IMR-90 (cell line): ENCODE measurements at regions not wholly inside any gene's neighbourhood (a gene's known extent, or its start where the extent isn't known, plus 50 kb on each side); places are given as distances from the start of the nearest gene placed in this dataset.

ENCODE experiments used
- ATAC-seq: fragments of 200-7000 bp; cut with Tn5 transposase; 2 replicates; pipeline ENCODE4 v1.9.1; 2020; ENCODE audit warnings: low read depth, mild to moderate bottlenecking, moderate library complexity
- BruUV-seq: library from RNA; stranded (reverse); fragments of 400-500 nt; replicated peaks from 2 replicates; lab custom pipeline; 2021; lab: Mats Ljungman, UMichigan
- CTCF ChIA-PET: fragments of 300-600 bp; formaldehyde crosslinking; extraction: SDS; loops from one replicate; lab custom pipeline; 2021; ENCODE audit warnings: antibody characterized with exemption; lab: Yijun Ruan, JAX
- POLR2A ChIA-PET: fragments of 300-600 bp; sonication (Branson Sonifier 250); formaldehyde crosslinking; loops from one replicate; lab custom pipeline; 2022; ENCODE audit warnings: antibody characterized with exemption; ENCODE audit not compliant: unreplicated experiment; lab: Charles Lee
- DNase-seq: peaks from one replicate; pipeline ENCODE4 v3.0.0; 2013
- H2AFZ ChIP-seq: replicated peaks from 2 replicates; pipeline ENCODE3; 2013; ENCODE audit warnings: low read length, mild to moderate bottlenecking; ENCODE audit not compliant: poor library complexity
- H2AK5ac ChIP-seq: 2 replicates; pipeline ENCODE4 v1.6.1; 2013; ENCODE audit warnings: low read depth, low read length, inconsistent platforms
- H2AK9ac ChIP-seq: replicated peaks from 2 replicates; pipeline ENCODE3; 2013; ENCODE audit warnings: mild to moderate bottlenecking, low read depth, low read length, moderate library complexity; ENCODE audit not compliant: poor library complexity
- H2BK120ac ChIP-seq: 2 replicates; pipeline ENCODE4 v1.6.1; 2013; ENCODE audit warnings: low read depth, low read length, inconsistent platforms
- H2BK15ac ChIP-seq: 3 replicates; pipeline ENCODE4 v1.6.1; 2013; ENCODE audit warnings: low read depth, low read length, inconsistent platforms
- H2BK20ac ChIP-seq: 2 replicates; pipeline ENCODE4 v1.6.1; 2013; ENCODE audit warnings: low read depth, mild to moderate bottlenecking, inconsistent platforms, low read length, moderate library complexity
- H2BK5ac ChIP-seq: 2 replicates; pipeline ENCODE4 v1.6.1; 2013; ENCODE audit warnings: mild to moderate bottlenecking, low read depth, low read length, inconsistent platforms; ENCODE audit not compliant: poor library complexity, severe bottlenecking
- H3K14ac ChIP-seq: replicated peaks from 2 replicates; pipeline ENCODE4 v1.6.1; 2013; ENCODE audit warnings: low read depth, low read length, inconsistent platforms
- H3K18ac ChIP-seq: 2 replicates; pipeline ENCODE4 v1.6.1; 2013; ENCODE audit warnings: low read depth, low read length, control low read depth
- H3K23ac ChIP-seq: 2 replicates; pipeline ENCODE4 v1.6.1; 2013; ENCODE audit warnings: low read depth, low read length, inconsistent platforms
- H3K27ac ChIP-seq: 2 replicates; pipeline ENCODE4 v1.5.1; 2013; ENCODE audit warnings: mild to moderate bottlenecking, control low read depth, low read length; ENCODE audit not compliant: insufficient read depth
- H3K27me3 ChIP-seq: 2 replicates; pipeline ENCODE4 v1.6.1; 2013; ENCODE audit warnings: low read length; ENCODE audit not compliant: control insufficient read depth, insufficient read depth
- H3K36me3 ChIP-seq: 2 replicates; pipeline ENCODE4 v1.6.1; 2013; ENCODE audit warnings: low read length, mixed read lengths; ENCODE audit not compliant: control insufficient read depth, insufficient read depth
- H3K4ac ChIP-seq: 2 replicates; pipeline ENCODE4 v1.6.1; 2013; ENCODE audit warnings: low read depth, low read length, inconsistent platforms
- H3K4me1 ChIP-seq: 2 replicates; pipeline ENCODE4 v1.6.1; 2013; ENCODE audit warnings: low read length, mixed read lengths; ENCODE audit not compliant: control insufficient read depth, insufficient read depth
- H3K4me2 ChIP-seq: 2 replicates; pipeline ENCODE4 v1.6.1; 2013; ENCODE audit warnings: low read depth, mild to moderate bottlenecking, control low read depth, low read length, moderate library complexity
- H3K4me3 ChIP-seq: 2 replicates; pipeline ENCODE4 v1.5.1; 2013; ENCODE audit warnings: low read depth, mild to moderate bottlenecking, control low read depth, low read length, moderate library complexity; ENCODE audit not compliant: insufficient read depth
- H3K56ac ChIP-seq: 2 replicates; pipeline ENCODE4 v1.6.1; 2013; ENCODE audit warnings: low read length, inconsistent platforms; ENCODE audit not compliant: insufficient read depth; ENCODE audit errors: extremely low read depth
- H3K79me1 ChIP-seq, 2 experiments: 2 replicates each; pipeline ENCODE4 v1.6.1; 2013; ENCODE audit warnings: low read length in 2 of 2, inconsistent platforms in 1 of 2, low read depth in 1 of 2
- H3K9ac ChIP-seq: 2 replicates; pipeline ENCODE4 v1.6.1; 2013; ENCODE audit warnings: low read depth, low read length, control low read depth
- H3K9me1 ChIP-seq: 2 replicates; pipeline ENCODE4 v1.6.1; 2013; ENCODE audit warnings: low read length, inconsistent platforms; ENCODE audit not compliant: insufficient read depth
- H3K9me3 ChIP-seq: 2 replicates; pipeline ENCODE4 v1.6.1; 2013; ENCODE audit warnings: low read length; ENCODE audit not compliant: control insufficient read depth, insufficient read depth
- H4K20me1 ChIP-seq: 2 replicates; pipeline ENCODE4 v1.6.1; 2013; ENCODE audit warnings: low read length, inconsistent platforms; ENCODE audit not compliant: insufficient read depth
- H4K5ac ChIP-seq: 2 replicates; pipeline ENCODE4 v1.6.1; 2013; ENCODE audit warnings: mild to moderate bottlenecking, low read depth, low read length, control low read depth
- H4K8ac ChIP-seq, 2 experiments: 2 replicates each; pipeline ENCODE4 v1.6.1; 2013; ENCODE audit warnings: low read depth in 2 of 2, low read length in 2 of 2, control low read depth in 1 of 2, inconsistent platforms in 1 of 2
- H4K91ac ChIP-seq: 2 replicates; pipeline ENCODE4 v1.6.1; 2013; ENCODE audit warnings: low read depth, low read length, inconsistent platforms; ENCODE audit not compliant: insufficient read depth
- BHLHE40 ChIP-seq: fragments of 150-350 bp; IDR thresholded peaks from 2 replicates; pipeline ENCODE4 v1.6.1; 2016; ENCODE audit warnings: mild to moderate bottlenecking, low read depth, low read length
- CHD1 ChIP-seq: IDR thresholded peaks from 2 replicates; pipeline ENCODE4 v1.6.1; 2012; ENCODE audit warnings: low read depth, low read length, improper control_type of control experiment
- CTCF ChIP-seq: conservative IDR thresholded peaks from 2 replicates; pipeline ENCODE4 v1.5.1; 2012; ENCODE audit warnings: mild to moderate bottlenecking, low read depth, low read length, improper control_type of control experiment
- ELK1 ChIP-seq: fragments of 150-350 bp; IDR thresholded peaks from 2 replicates; pipeline ENCODE4 v1.6.1; 2016; ENCODE audit warnings: low read depth, mild to moderate bottlenecking, low read length, moderate library complexity, borderline replicate concordance
- FOS ChIP-seq: fragments of 150-350 bp; IDR thresholded peaks from 2 replicates; pipeline ENCODE4 v1.6.1; 2016; ENCODE audit warnings: low read depth, low read length
- MAFK ChIP-seq: IDR thresholded peaks from 2 replicates; pipeline ENCODE4 v1.6.1; 2012; ENCODE audit warnings: low read depth, low read length, improper control_type of control experiment
- MAZ ChIP-seq: IDR thresholded peaks from 2 replicates; pipeline ENCODE4 v1.6.1; 2012; ENCODE audit warnings: low read depth, mild to moderate bottlenecking, low read length, improper control_type of control experiment, moderate library complexity, borderline replicate concordance
- NFE2L2 ChIP-seq: fragments of 150-350 bp; IDR thresholded peaks from 2 replicates; pipeline ENCODE4 v1.6.1; 2016; ENCODE audit warnings: low read depth, mild to moderate bottlenecking, low read length
- POLR2A ChIP-seq: IDR thresholded peaks from 2 replicates; pipeline ENCODE4 v1.6.1; 2012; ENCODE audit warnings: mild to moderate bottlenecking, low read depth, low read length
- RFX5 ChIP-seq: IDR thresholded peaks from 2 replicates; pipeline ENCODE4 v1.8.0; 2012; ENCODE audit warnings: low read depth, mild to moderate bottlenecking, low read length, moderate library complexity
- SMC3 ChIP-seq: fragments of 150-350 bp; IDR thresholded peaks from 2 replicates; pipeline ENCODE4 v1.6.1; 2016; ENCODE audit warnings: low read depth, mild to moderate bottlenecking, antibody characterized with exemption, low read length, moderate library complexity
- USF2 ChIP-seq: fragments of 150-350 bp; IDR thresholded peaks from 2 replicates; pipeline ENCODE4 v1.6.1; 2017; ENCODE audit warnings: mild to moderate bottlenecking, antibody characterized with exemption, low read length, low read depth
- WGBS, 2 experiments: methylation state at CpG; one replicate each; pipeline versions ENCODE4 v1.1.5 to v1.1.7; 2013; ENCODE audit warnings: missing lambda C conversion rate in 2 of 2; ENCODE audit not compliant: insufficient read length in 1 of 2; ENCODE audit errors: extremely low coverage in 2 of 2; 5-methylcytosine and 5-hydroxymethylcytosine counted together
- dilution Hi-C: fragments of 300-500 bp; cut with HindIII; formaldehyde crosslinking; loops from one replicate; pipeline ENCODE4 v1.14.3; 2018; ENCODE audit warnings: low sequenced_read_pairs; ENCODE audit not compliant: unreplicated experiment
- in situ Hi-C: fragments of 300-500 bp; cut with MboI; formaldehyde crosslinking; loops from 3 replicates; pipeline ENCODE4 v1.14.3; 2019; ENCODE audit warnings: low sequenced_read_pairs, inconsistent platforms, mixed read lengths
- intact Hi-C: fragments of 100-400 bp; cut with micrococcal nuclease; formaldehyde crosslinking; loops from 2 replicates; pipeline ENCODE4 v1.10.0; 2022

GRCh38 chr3:187473778-187474406 lies 105.7 kb downstream of the RTP4 start:
- in situ Hi-C loops (no loop called here), dilution Hi-C loops (no loop called here), intact Hi-C loops (no loop called here)
- no peak overlapping the region for H2BK20ac ChIP-seq
- no peaks in the 10 kb centered on the region for H3K79me1 ChIP-seq
- H3K56ac ChIP-seq: no peak overlapping the region
- H2AK9ac ChIP-seq: no peak overlapping the region
- H2AK5ac ChIP-seq: no peak overlapping the region
- no peak overlapping the region for H2BK5ac ChIP-seq
- ChIA-PET CTCF (no interaction called here), POLR2A (no interaction called here)
- no peak overlapping the region for H2AFZ ChIP-seq
- ATAC-seq (no peak), DNase-seq (no peak)
- H4K5ac ChIP-seq: no peak overlapping the region
- H3K18ac ChIP-seq: no peak overlapping the region
- no peaks in the 10 kb centered on the region for H3K9me3 ChIP-seq
- H4K8ac ChIP-seq: no peak overlapping the region
- H4K91ac ChIP-seq: no peak overlapping the region
- no peaks in the 10 kb centered on the region for H4K20me1 ChIP-seq
- no peaks in the 10 kb centered on the region for H3K9me1 ChIP-seq
- H3K4me1 ChIP-seq: no peaks in the 10 kb centered on the region
- no peak for TF ChIP-seq CHD1
- no peak for TF ChIP-seq USF2
- no peak for TF ChIP-seq FOS
- no peak for TF ChIP-seq BHLHE40
- no peak for TF ChIP-seq MAFK
- no peak for TF ChIP-seq SMC3
- no peak for TF ChIP-seq RFX5
- TF ChIP-seq POLR2A: no peak
- TF ChIP-seq ELK1: no peak
- TF ChIP-seq NFE2L2: no peak
- no peak for TF ChIP-seq MAZ
- no peak for TF ChIP-seq CTCF
- no TSS peak for BruUV-seq
- H2BK15ac ChIP-seq: no peak overlapping the region
- WGBS, 2 experiments: no CpG with 5 or more reads among the region's 1 CpG
- H3K23ac ChIP-seq: no peak overlapping the region
- H3K9ac ChIP-seq: no peak overlapping the region
- no peaks in the 10 kb centered on the region for H3K36me3 ChIP-seq
- no peaks in the 10 kb centered on the region for H3K27me3 ChIP-seq
- H3K27ac ChIP-seq: no peak overlapping the region
- H3K14ac ChIP-seq: no peak overlapping the region
- H3K4me3 ChIP-seq: no peak overlapping the region
- no peak overlapping the region for H2BK120ac ChIP-seq
- no peak overlapping the region for H3K4me2 ChIP-seq
- no peak overlapping the region for H3K4ac ChIP-seq
